ENCODE measurements at regions not wholly inside any gene's neighbourhood (a gene's known extent, or its start where the extent isn't known, plus 50 kb on each side); places are given as distances from the start of the nearest gene placed in this dataset.

- DNase-seq, result no peak
Observed at GRCh38 chr11:104830508-104830907, 67.8 kb downstream of the CASP12 start.

GRCh38 chr11:104830080-104830479, 68.2 kb downstream of the CASP12 start:
- DNase-seq, result no peak

- DNase-seq, result no peak
Observed at GRCh38 chr11:104826772-104827171, 71.5 kb downstream of the CASP12 start.

GRCh38 chr11:104823657-104824056, 74.6 kb downstream of the CASP12 start:
- no peak for DNase-seq

GRCh38 chr11:104820431-104820830, 77.8 kb downstream of the CASP12 start:
- DNase-seq, result no peak

- no peak for DNase-seq
Observed at GRCh38 chr11:104819603-104820002, 78.7 kb downstream of the CASP12 start.

- no peak for DNase-seq
Observed at GRCh38 chr11:104819107-104819506, 79.2 kb downstream of the CASP12 start.

- no peak for DNase-seq
Observed at GRCh38 chr11:104817973-104818372, 80.3 kb downstream of the CASP12 start.

- no peak for DNase-seq
Observed at GRCh38 chr11:104813532-104813931, 84.7 kb downstream of the CASP12 start.

- DNase-seq, result no peak
Observed at GRCh38 chr11:104812103-104812788, 86.0 kb downstream of the CASP12 start.

GRCh38 chr11:104803776-104804175, 94.5 kb downstream of the CASP12 start:
- DNase-seq, result no peak

- no peak for DNase-seq
Observed at GRCh38 chr11:104799251-104799650, 99.0 kb downstream of the CASP12 start.

- DNase-seq, result no peak
Observed at GRCh38 chr11:104798789-104799188, 99.5 kb downstream of the CASP12 start.

- no peak for DNase-seq
Observed at GRCh38 chr11:104796301-104796700, 102.0 kb downstream of the CASP12 start.

- DNase-seq, result no peak
Observed at GRCh38 chr11:104795501-104796213, 102.6 kb downstream of the CASP12 start.

- DNase-seq, result no peak
Observed at GRCh38 chr11:104792861-104793260, 105.4 kb downstream of the CASP12 start.

GRCh38 chr11:104791896-104792295, 106.4 kb downstream of the CASP12 start:
- DNase-seq, result no peak

GRCh38 chr11:104784684-104785460, 113.4 kb downstream of the CASP12 start:
- DNase-seq, result no peak

GRCh38 chr11:104783241-104783640, 115.0 kb downstream of the CASP12 start:
- DNase-seq, result no peak

- DNase-seq, result no peak
Observed at GRCh38 chr11:104782377-104782754, 115.9 kb downstream of the CASP12 start.

GRCh38 chr11:104781719-104782376, 116.4 kb downstream of the CASP12 start:
- DNase-seq, result no peak

- no peak for DNase-seq
Observed at GRCh38 chr11:104781037-104781436, 117.2 kb downstream of the CASP12 start.

- DNase-seq, result no peak
Observed at GRCh38 chr11:104776501-104777170, 121.6 kb downstream of the CASP12 start.

Data from NCI-H1417 treated with DMSO at 0.1 percent for 48 hours (cell line).